ENCODE measurements at regions not wholly inside any gene's neighbourhood (a gene's known extent, or its start where the extent isn't known, plus 50 kb on each side); places are given as distances from the start of the nearest gene placed in this dataset.

GRCh38 chr12:24707334-24707733 lies 241.6 kb downstream of the BCAT1 start:
- TF ChIP-seq USF1 (IDR thresholded peaks at IDR 0.05) (no peak), REST (IDR thresholded peaks at IDR 0.05; ENCODE audit: low read depth) (no peak), FOXM1 (IDR thresholded peaks at IDR 0.05; ENCODE audit: borderline replicate concordance, low read depth) (no peak), MAX (IDR thresholded peaks at IDR 0.05) (no peak), CREB1 (IDR thresholded peaks at IDR 0.05; ENCODE audit: low read depth) (no peak), EGR1 (IDR thresholded peaks at IDR 0.05) (no peak)

Measured in Ishikawa (cell line).